ENCODE measurements at regions not wholly inside any gene's neighbourhood (a gene's known extent, or its start where the extent isn't known, plus 50 kb on each side); places are given as distances from the start of the nearest gene placed in this dataset.
"Not testable (repeated sequence)": the region's sequence is repeated elsewhere in the genome, so short reads cannot be mapped to it uniquely, and the experiment has no call there.

DNA sequence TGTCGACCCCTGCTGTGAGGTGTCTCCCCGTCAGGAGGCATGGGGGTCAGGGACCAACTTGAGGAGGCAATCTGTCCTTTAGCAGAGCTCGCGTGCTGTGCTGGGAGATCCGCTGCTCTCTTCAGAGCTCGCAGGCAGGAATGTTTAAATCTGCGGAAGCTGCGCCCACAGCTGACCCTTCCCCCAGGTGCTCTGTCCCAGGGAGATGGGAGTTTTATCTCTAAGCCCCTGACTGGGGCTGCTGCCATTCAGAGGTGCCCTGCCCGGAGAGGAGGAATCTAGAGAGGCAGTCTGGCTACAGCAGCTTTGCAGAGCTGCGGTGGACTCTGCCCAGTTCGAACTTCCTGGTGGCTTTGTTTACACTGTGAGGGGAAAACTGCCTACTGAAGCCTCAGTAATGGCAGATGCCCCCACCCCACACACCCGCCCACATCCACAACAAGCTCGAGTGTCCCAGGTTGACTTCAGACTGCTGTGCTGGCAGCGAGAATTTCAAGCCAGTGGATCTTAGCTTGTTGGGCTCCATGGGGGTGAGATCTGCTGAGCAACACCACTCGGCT lies 133.1 kb downstream of the CENPC start:
- not testable (repeated sequence) for DNase-seq

- no peak for DNase-seq
These were observed 142.0 kb downstream of the CENPC start for GRCh38 chr4:67403342-67403741.

GRCh38 chr4:67401902-67402301 lies 143.4 kb downstream of the CENPC start:
- DNase-seq: no peak

- DNase-seq: no peak
These were observed 147.4 kb downstream of the CENPC start for GRCh38 chr4:67397931-67398330.

DNA sequence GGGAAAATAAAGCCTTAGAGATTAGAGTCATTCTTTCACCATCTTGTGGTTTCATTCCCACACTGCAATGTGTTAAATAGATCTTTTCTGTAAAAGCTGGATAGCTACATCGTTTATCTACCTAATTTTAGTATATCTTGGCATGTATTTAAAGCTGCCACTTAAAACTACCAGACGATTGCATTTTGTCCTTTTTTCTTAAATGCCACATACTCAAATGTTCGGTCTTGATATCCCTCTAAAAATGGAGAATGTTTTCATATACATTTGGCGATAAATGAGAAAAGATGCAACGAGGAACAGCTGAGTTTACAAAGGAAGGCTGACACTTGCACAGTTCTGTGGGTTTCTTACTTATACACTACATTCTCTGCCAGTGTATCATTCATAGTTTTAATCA lies 148.3 kb downstream of the CENPC start:
- DNase-seq: no peak

DNA sequence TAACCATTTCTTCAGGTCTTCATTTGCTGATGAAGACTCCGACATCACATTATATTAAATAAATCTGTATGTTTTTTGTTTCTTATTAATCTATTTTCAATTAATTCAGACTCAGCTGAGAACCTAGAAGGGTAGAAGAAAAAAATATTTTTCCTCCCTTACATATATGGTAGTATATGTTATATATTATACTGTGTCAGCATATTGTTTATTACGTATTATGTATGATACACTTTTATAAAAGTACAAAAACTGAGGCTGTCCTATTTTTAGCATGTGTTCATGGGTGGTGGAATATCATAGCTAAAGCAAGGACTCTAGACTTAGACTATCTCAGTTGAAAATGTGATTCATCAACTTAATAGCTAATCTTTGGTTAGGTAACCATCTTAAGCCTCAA lies 149.3 kb downstream of the CENPC start:
- DNase-seq: no peak

- no peak for DNase-seq
These were observed 150.4 kb downstream of the CENPC start for GRCh38 chr4:67394879-67395278.

DNA sequence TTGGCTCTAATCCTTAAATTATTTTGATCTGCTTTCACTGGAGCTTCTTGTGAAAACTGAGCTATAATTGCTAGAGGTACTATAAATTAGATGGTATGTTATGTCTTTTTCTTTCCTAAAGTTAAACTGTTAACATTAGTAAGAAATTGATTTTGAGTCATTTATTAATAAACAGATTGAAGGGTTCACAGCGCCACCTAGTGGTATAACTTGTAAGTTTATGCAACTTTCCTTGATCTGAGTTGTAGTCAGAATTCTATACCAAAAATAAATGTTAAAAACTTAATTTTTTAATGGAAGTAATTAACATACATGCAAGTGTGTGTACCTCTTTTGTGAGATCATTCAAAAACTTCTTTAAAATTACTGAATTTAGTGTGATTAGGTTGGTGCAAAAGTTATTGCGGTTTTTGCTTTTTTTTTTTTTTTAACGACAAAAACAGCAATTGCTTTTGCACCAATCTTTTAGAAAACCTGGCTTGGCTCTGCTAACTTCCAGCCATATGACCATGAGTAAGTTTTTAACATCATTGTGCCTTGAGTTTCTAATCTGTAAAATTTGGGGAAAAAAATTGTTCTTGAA lies 151.5 kb downstream of the CENPC start:
- peak; percentile 50 for DNase-seq

- DNase-seq: no peak
These were observed 152.3 kb downstream of the CENPC start for GRCh38 chr4:67393007-67393406.

GRCh38 chr4:67381406-67381804 lies 163.9 kb downstream of the CENPC start:
- not testable (repeated sequence) for DNase-seq

DNA sequence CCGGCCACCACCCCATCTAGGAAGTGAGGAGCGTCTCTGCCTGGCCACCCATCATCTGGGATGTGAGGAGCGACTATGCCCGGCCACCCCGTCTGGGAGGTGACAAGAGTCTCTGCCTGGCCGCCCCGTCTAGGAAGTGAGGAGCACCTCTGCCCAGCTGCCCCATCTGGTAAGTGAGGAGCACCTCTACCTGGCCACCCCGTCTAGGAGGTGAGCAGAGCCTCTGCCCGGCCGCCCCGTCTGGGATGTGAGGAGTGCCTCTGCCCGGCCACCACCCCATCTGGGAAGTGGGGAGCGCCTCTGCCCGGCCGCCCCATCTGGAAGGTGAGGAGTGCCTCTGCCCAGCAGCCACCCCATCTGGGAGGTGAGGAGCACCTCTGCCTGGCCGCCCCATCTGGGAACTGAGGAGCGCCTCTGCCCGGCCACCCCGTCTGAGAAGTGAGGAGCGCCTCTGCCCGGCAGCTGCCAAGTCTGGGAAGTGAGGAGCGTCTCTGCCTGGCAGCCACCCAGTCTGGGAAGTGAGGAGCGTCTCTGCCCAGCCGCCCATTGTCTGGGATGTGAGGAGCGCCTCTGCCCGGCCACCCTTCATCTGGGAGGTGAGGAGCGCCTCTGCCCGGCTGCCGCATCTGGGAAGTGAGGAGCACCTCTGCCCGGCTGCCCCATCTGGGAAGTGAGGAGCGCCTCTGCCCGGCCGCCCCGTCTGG lies 164.4 kb downstream of the CENPC start:
- DNase-seq: not testable (repeated sequence)

GRCh38 chr4:67380154-67380553 lies 165.1 kb downstream of the CENPC start:
- DNase-seq: no peak

- no peak for DNase-seq
These were observed 170.0 kb downstream of the CENPC start for GRCh38 chr4:67375291-67375690.

GRCh38 chr4:67371615-67372014 lies 173.7 kb downstream of the CENPC start:
- DNase-seq: no peak

DNA sequence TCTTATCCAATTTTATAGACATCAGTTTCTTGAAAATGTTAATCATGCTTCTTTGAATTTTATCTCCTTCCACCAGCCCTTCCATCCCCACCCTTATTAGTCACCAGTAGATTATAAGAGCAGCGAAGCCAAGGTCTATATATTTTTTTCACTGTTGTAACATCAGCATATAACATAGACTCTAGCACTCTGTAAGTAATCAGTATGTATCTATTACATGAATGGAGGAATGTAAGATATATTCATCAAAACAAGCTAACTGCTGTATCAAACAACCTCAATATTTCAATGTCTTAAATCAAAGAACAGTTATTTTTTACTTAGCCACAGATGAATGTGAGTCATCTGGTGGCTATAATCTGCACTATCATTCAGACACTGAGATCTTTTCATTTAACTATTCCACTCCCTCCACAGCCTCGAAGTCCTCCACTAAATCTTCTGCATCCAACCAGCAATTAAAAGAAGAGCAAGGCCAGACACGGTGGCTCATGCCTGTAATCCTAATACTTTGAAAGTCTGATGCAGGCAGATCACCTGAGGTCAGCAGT lies 178.9 kb downstream of the CENPC start:
- DNase-seq: no peak

- peak; percentile 18 for DNase-seq
These were observed 179.6 kb downstream of the CENPC start for GRCh38 chr4:67365661-67366245.

GRCh38 chr4:67355806-67356205 lies 189.5 kb downstream of the CENPC start:
- no peak for DNase-seq

DNA sequence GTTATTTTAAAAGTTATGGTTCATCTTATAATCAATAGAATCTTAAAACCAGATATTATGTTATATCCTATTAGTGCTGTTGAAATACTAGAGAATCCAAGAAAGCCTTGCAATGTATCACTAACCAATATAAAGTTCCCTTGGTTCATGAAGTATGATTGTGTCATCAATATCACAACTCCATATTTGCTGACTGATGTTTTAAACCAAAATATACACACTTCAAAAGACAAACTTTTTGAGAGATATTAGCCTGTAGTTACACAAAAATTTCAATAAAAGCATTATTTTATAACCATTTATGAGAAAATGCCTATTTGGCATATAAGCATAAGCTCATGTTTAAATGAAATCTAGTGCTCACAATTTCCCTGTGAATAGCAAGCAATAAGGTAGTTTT lies 198.6 kb downstream of the CENPC start:
- no peak for DNase-seq

- no peak for DNase-seq
These were observed 200.5 kb downstream of the CENPC start for GRCh38 chr4:67344594-67345380.

GRCh38 chr4:67343199-67343598 lies 202.1 kb downstream of the CENPC start:
- DNase-seq: no peak

- no peak for DNase-seq
These were observed 203.0 kb downstream of the CENPC start for GRCh38 chr4:67342291-67342690.

DNA sequence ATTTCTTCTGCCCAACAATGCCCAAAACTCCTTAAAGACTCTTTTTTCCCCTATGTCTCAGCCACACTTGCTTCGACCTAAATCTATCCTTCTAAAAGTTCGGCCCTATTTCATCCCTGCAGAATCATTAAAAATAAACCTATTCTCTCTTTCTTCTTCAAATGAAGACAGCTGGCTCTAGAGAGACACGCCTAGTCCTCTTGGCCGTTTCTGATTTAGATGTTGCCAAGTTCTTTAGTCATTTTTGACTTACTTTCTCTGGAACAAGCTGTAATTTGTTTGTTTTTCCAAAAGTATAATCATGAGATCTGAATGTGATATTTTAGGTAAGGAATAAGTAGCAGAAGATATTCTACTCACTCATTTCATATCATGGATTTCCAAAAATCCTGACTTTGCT lies 211.6 kb downstream of the CENPC start:
- peak; percentile 60 for DNase-seq

DNA sequence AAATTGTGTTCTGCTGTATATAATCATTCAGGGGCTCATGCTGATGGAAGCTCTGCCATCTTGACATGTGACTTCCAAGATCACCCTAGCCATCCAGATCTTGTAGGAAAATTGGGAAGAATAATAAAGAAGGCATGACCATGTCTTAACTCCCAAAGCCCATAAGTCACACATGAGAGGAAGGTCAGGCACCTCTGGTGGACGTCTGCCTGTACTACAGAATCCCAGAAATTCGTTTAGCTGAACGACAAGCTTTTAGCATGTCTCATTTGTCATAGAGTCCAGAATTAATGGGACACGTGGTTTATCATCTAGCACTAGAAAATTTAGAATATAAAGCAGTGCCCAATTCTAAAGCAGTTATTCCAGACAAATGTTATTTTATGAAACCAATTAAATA lies 212.7 kb downstream of the CENPC start:
- no peak for DNase-seq
